ENCODE measurements at regions not wholly inside any gene's neighbourhood (a gene's known extent, or its start where the extent isn't known, plus 50 kb on each side); places are given as distances from the start of the nearest gene placed in this dataset.

GRCh38 chr1:209218113-209218512 is 365.4 kb upstream of the CAMK1G start:
- no peaks in the 10 kb centered on the region for H3K27me3 ChIP-seq
- intact Hi-C loops (cut with DNase I) = no loop called here
- H3K4me3 ChIP-seq = no peak overlapping the region
- no peak overlapping the region for H3K27ac ChIP-seq
- TF ChIP-seq CTCF (IDR thresholded peaks at IDR 0.05) = no peak
- H3K36me3 ChIP-seq = no peaks in the 10 kb centered on the region
- H3K9me3 ChIP-seq = peaks cover 0 to 3% of the 10 kb centered on the region in 2 donors
- no peaks in the 10 kb centered on the region for H3K4me1 ChIP-seq
- no peak for DNase-seq (ENCODE audit: low spot score in 2 of 2)

GRCh38 chr1:209218981-209219380 is 364.5 kb upstream of the CAMK1G start:
- DNase-seq (ENCODE audit: low spot score in 2 of 2) = no peak
- no peak for TF ChIP-seq CTCF (IDR thresholded peaks at IDR 0.05)
- no peak overlapping the region for H3K4me3 ChIP-seq
- no peaks in the 10 kb centered on the region for H3K36me3 ChIP-seq
- intact Hi-C loops (cut with DNase I) = no loop called here
- peaks cover 0 to 3% of the 10 kb centered on the region in 2 donors for H3K9me3 ChIP-seq
- H3K27me3 ChIP-seq = no peaks in the 10 kb centered on the region
- H3K27ac ChIP-seq = no peak overlapping the region
- no peaks in the 10 kb centered on the region for H3K4me1 ChIP-seq

GRCh38 chr1:209219791-209220524 is 363.6 kb upstream of the CAMK1G start:
- Histone ChIP-seq H3K27me3 (no peaks in the 10 kb centered on the region), H3K4me3 (peak overlapping the region in 1 of 2 donors; percentile 12), H3K4me1 (no peaks in the 10 kb centered on the region), H3K9me3 (peaks cover 0 to 3% of the 10 kb centered on the region in 2 donors), H3K27ac (no peak overlapping the region), H3K36me3 (no peaks in the 10 kb centered on the region)
- TF ChIP-seq CTCF (IDR thresholded peaks at IDR 0.05) = no peak
- no peak for DNase-seq (ENCODE audit: low spot score in 2 of 2)
- intact Hi-C loops (cut with DNase I) = no loop called here

- intact Hi-C loops (cut with DNase I) = no loop called here
Observed at GRCh38 chr1:209222826-209223225, 360.7 kb upstream of the CAMK1G start.

GRCh38 chr1:209223791-209224190 is 359.7 kb upstream of the CAMK1G start:
- Histone ChIP-seq H3K27ac (no peak overlapping the region), H3K36me3 (no peaks in the 10 kb centered on the region), H3K4me1 (no peaks in the 10 kb centered on the region), H3K9me3 (no peaks in the 10 kb centered on the region), H3K4me3 (no peak overlapping the region), H3K27me3 (no peaks in the 10 kb centered on the region)
- DNase-seq (ENCODE audit: low spot score in 2 of 2) = no peak
- intact Hi-C loops (cut with DNase I) = no loop called here
- no peak for TF ChIP-seq CTCF (IDR thresholded peaks at IDR 0.05)

More at GRCh38 chr1:209222826-209223225, 360.7 kb upstream of the CAMK1G start:
- no peaks in the 10 kb centered on the region for H3K4me1 ChIP-seq
- no peak for TF ChIP-seq CTCF (IDR thresholded peaks at IDR 0.05)
- no peak overlapping the region for H3K27ac ChIP-seq
- no peak overlapping the region for H3K4me3 ChIP-seq
- H3K27me3 ChIP-seq = no peaks in the 10 kb centered on the region
- H3K36me3 ChIP-seq = no peaks in the 10 kb centered on the region
- DNase-seq (ENCODE audit: low spot score in 2 of 2) = no peak
- peaks cover 0 to under 1% of the 10 kb centered on the region in 2 donors for H3K9me3 ChIP-seq

Data from ascending aorta (tissue), 2 donors.